Stimulated activated CD8-positive, alpha-beta memory T cell treated with anti-CD3 and anti-CD28 coated beads, Interleukin-2, amount 100 ng/mL, for 1 hour (primary cell): ENCODE measurements at regions not wholly inside any gene's neighbourhood (a gene's known extent, or its start where the extent isn't known, plus 50 kb on each side); places are given as distances from the start of the nearest gene placed in this dataset.

Experiments used
- DNase-seq, 2 donors: peaks; one replicate each; pipeline ENCODE4 v3.0.0-alpha.2; 2020; ENCODE audit warnings: low read depth in 2 of 2

DNA sequence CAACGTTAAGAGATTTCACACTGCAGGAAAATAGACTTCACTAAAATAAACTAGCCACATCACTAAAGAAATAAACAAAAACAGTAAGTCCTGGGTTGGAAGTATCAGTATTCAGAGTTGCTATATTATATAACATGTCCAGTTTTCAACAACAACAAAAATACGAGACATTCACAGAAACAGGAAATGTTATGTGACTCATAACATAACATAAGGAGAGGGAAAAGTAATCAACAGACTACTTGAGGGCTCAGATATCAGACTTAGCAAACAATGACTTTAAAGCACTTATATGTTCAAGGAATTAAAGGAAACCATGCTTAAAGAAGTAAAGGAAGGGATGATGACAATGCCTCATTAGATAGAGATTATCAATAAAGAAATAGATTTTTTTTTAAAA is 73.5 kb upstream of the MKLN1 start:
- DNase-seq, result no peak

DNA sequence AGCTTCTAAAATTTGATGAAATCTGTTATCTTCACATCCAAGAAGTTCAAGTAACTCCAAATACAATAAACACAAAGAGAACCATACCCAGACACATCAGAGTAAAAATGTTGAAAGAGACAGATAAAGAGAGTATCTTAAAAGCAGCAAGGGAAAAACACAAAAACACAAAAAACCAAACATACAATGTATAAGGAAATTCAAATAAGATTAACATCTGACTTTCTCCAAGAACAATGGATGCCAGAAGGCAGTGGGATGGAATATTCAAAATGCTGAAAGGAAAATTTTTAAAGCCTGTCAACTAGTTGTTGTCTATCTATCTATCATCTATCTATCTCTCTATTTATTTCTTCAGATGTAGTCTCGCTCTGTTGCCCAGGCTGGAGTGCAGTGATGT is 72.4 kb upstream of the MKLN1 start:
- DNase-seq, result no peak

DNA sequence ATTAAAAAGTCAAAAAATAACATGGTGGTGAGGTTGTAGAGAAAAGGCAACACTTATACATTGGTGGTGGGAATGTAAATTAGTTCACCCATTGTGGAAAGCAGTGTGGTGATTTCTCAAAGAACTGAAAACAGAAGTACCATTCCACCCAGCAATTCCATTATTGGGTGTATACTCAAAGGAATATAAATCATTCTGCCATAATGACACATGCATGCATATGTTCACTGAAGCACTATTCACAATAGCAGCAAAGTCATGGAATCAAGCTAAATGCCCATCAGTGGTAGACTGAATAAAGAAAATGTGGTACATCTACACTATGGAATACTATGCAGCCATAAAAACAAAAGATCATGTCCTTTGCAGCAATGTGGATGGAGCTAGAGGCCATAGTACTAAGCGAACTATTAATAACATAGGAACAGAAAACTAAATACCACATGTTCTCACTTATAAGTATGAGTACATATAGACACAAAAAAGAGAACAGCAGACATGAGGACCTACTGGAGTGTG is 66.1 kb upstream of the MKLN1 start:
- no peak for DNase-seq

DNA sequence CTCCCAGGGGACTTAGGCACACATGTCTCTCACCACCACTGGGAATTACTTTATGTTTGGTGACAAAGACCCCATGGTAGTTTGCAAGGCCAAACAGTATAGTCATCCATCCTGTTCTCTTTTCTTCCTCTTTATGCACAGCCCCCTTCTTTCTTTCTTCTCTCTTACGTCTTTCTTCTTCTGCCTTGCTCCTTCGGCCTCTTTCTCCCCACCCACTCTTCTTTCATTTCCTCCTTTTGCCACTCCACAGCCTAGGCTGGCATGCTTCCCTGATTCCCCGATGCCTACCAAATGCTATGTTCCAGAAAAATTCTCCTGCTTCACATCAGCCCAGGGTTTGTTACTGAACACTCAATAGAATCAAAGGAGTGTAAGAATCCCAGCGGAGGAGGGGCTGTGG is 62.4 kb upstream of the MKLN1 start:
- no peak for DNase-seq

DNA sequence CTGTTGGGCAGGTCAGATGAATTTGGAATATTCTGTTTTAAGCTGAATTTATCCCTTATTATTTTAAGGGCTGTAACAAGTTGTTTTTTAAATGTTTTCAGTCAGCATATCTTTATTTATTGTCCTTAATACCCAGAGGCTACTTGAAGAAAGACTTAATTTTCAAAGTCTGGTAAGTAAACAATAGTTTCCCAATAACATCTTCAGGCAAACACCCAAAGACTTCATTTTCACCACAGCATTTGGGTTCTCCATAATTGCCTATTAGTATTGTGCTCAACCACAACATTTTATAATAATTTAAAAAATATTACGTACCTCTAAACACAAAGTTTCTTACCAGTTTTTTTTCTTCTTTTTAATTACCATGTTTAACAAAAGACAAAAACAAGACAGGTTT is 60.0 kb upstream of the MKLN1 start:
- no peak for DNase-seq

DNA sequence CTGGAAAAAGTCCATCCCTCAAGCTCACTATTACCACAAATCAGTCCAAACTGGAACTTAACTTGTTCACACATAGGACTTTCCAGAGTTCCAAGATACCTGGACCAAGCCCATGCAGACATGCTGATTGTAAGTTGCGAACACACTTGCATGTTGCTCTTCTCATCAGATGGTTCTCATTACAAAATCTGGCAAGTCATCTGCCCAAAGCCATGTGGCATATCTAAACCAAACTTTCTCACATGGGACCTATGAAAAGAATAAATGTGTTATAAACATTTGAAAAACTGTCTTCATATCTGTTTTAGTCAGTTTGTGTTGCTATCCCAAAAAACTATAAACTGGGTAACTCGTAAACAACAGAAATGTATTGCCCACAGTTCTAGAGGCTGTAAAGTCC is 58.8 kb upstream of the MKLN1 start:
- no peak for DNase-seq

DNA sequence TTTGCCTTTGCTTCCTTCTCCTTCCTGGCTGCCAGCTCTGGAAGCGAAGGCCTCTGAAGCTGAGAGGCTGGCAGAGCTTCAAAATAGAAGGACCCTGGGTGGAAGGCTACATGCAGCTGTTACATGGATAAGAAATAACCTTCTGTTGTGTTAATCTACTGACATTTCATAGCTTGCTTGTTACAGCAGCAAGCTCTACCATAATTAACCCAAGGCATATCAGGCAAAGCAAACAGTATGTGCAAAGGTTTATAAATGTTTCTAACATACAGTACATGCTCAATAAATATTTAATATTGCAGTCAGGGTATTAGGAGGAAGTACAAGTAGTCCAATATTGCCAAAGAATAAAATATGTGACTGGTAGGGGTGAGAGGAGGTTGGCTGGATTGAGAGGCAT is 55.6 kb upstream of the MKLN1 start:
- no peak for DNase-seq

DNA sequence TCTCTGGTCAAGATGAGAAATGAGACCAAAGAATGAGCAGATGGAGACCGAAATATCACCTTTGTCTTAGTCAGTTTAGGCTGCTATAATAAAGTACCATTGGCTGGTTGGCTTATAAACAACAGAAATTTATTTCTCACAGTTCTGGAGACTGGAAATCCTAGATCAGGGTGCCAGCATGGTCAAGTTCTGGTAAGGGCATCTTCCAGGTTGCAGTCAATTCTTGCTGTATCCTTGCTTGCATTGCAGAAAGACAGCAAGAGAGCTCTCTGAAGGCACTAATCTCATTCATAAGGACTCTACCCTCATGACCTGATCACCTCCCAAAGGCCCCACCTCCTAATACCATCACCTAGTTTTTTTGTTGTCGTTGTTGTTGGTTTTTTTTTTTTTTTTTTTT is 52.7 kb upstream of the MKLN1 start:
- no peak for DNase-seq

DNA sequence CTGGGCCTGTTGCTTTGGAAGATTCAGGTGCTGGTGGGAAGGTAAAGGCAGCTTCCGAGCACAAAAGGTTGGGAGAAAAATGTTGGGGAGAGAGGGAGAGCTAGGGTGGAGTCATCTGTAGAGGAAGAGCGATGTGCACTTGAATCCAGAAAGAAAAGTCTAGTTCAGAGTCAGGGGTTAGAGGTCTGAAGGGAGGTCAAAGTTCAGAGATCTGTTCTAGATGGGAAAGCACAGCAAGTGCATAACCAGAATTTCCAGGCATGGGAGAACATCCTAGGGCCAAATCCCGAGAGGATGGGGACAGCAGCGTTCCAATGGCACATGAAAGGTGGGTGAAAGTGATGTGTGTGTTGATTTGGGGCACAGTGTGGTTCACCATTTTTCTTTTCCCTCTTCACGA is 51.5 kb upstream of the MKLN1 start:
- DNase-seq, result no peak

DNA sequence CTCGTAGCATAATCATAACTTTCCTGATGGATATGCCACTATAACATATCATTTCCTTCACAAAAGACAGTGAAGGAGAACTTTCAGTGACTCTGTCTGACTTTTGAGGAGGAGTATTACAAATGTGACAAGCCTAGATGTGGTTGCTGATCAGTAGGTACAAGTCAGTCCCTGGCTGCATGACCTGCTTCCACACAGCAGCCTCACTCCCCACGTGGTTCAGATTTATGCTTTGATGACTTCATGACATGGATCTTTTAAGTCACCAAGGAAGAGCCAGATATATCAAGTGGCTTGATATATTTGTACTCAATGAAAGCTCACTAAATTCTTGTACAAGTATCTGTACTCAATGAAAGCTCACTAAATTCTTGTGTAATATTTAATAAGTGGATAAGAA is 50.9 kb upstream of the MKLN1 start:
- no peak for DNase-seq
